HEK293 (cell line): ENCODE measurements at regions not wholly inside any gene's neighbourhood (a gene's known extent, or its start where the extent isn't known, plus 50 kb on each side); places are given as distances from the start of the nearest gene placed in this dataset.
A peak's percentile ranks its signal among the peaks of the same experiment; 100 is the strongest.

Source experiments
- CTCF ChIA-PET: fragments of 350-600 bp; formaldehyde crosslinking; extraction: SDS; loops from one replicate; lab custom pipeline; 2021; ENCODE audit warnings: antibody characterized with exemption; lab: Yijun Ruan, JAX
- POLR2A ChIA-PET: fragments of 300-600 bp; formaldehyde crosslinking; extraction: SDS; loops from one replicate; lab custom pipeline; 2020; ENCODE audit warnings: antibody characterized with exemption, inconsistent platforms; lab: Yijun Ruan, JAX
- H3K27ac ChIP-seq: fragments of 200-500 bp; sonication (Bioruptor generic); 2 replicates; pipeline ENCODE4 v1.5.1; 2014; ENCODE audit warnings: low read depth, low read length, control low read depth, inconsistent platforms; ENCODE audit errors: extremely low read depth
- H3K36me3 ChIP-seq, 2 experiments: fragments of 200-500 bp in 1 of 2; sonication (Bioruptor generic) in 1 of 2; 1 replicate in 1 of 2; 2 replicates in 1 of 2; pipeline ENCODE4 v1.5.1; 2014 to 2017; ENCODE audit warnings: inconsistent platforms in 2 of 2, low read length in 2 of 2; ENCODE audit not compliant: control insufficient read depth in 2 of 2, insufficient read depth in 1 of 2
- H3K4me1 ChIP-seq: fragments of 200-500 bp; sonication (Bioruptor generic); 2 replicates; pipeline ENCODE4 v1.5.1; 2014; ENCODE audit warnings: mild to moderate bottlenecking, low read length, inconsistent platforms; ENCODE audit not compliant: control insufficient read depth, insufficient read depth
- H3K4me3 ChIP-seq: 2 replicates; pipeline ENCODE4 v1.5.1; 2011; ENCODE audit warnings: low read depth, mild to moderate bottlenecking, control low read depth, low read length, moderate library complexity
- H3K9me3 ChIP-seq: fragments of 200-500 bp; sonication (Bioruptor generic); 2 replicates; pipeline ENCODE4 v1.5.1; 2014; ENCODE audit warnings: low read depth, low read length, inconsistent platforms; ENCODE audit not compliant: control insufficient read depth, insufficient read depth
- CTCF ChIP-seq: fragments of 450-650 bp; formaldehyde crosslinking; IDR thresholded peaks from 2 replicates; pipeline ENCODE4 v1.5.1; 2016; ENCODE audit warnings: missing biosample characterization, missing genetic modification characterization
- EGR2 ChIP-seq: fragments of 450-650 bp; formaldehyde crosslinking; IDR thresholded peaks from 2 replicates; pipeline ENCODE4 v1.5.1; 2016; ENCODE audit warnings: low read depth, missing biosample characterization, missing genetic modification characterization
- KLF7 ChIP-seq: fragments of 450-650 bp; formaldehyde crosslinking; IDR thresholded peaks from 2 replicates; pipeline ENCODE4 v1.5.1; 2016; ENCODE audit warnings: missing biosample characterization, missing genetic modification characterization, borderline replicate concordance
- TCF7L2 ChIP-seq: IDR thresholded peaks from 2 replicates; pipeline ENCODE4 v1.6.1; 2011; ENCODE audit warnings: low read depth, mild to moderate bottlenecking, inconsistent platforms, low read length, moderate library complexity, borderline replicate concordance
- ZBTB8A ChIP-seq: fragments of 450-650 bp; formaldehyde crosslinking; IDR thresholded peaks from 2 replicates; pipeline ENCODE4 v1.5.1; 2016; ENCODE audit warnings: missing biosample characterization, missing genetic modification characterization
- ZIC2 ChIP-seq: fragments of 450-650 bp; formaldehyde crosslinking; IDR thresholded peaks from 2 replicates; pipeline ENCODE4 v1.5.1; 2016; ENCODE audit warnings: missing biosample characterization, missing genetic modification characterization
- ZNF138 ChIP-seq: fragments of 450-650 bp; formaldehyde crosslinking; IDR thresholded peaks from 2 replicates; pipeline ENCODE4 v1.5.1; 2016; ENCODE audit warnings: missing biosample characterization, missing genetic modification characterization, borderline replicate concordance
- ZNF146 ChIP-seq: fragments of 450-650 bp; formaldehyde crosslinking; IDR thresholded peaks from 2 replicates; pipeline ENCODE4 v1.5.1; 2016; ENCODE audit warnings: missing biosample characterization, missing genetic modification characterization
- ZNF184 ChIP-seq: fragments of 450-650 bp; IDR thresholded peaks from 2 replicates; pipeline ENCODE4 v1.5.1; 2018; ENCODE audit warnings: missing biosample characterization, mild to moderate bottlenecking, missing genetic modification characterization
- ZNF24 ChIP-seq: fragments of 450-650 bp; formaldehyde crosslinking; IDR thresholded peaks from 2 replicates; pipeline ENCODE4 v1.5.1; 2016; ENCODE audit warnings: missing biosample characterization, missing genetic modification characterization
- ZNF362 ChIP-seq: fragments of 450-650 bp; formaldehyde crosslinking; IDR thresholded peaks from 2 replicates; pipeline ENCODE4 v1.5.1; 2016; ENCODE audit warnings: missing biosample characterization, missing genetic modification characterization
- ZNF48 ChIP-seq: fragments of 450-650 bp; formaldehyde crosslinking; IDR thresholded peaks from 2 replicates; pipeline ENCODE4 v1.5.1; 2016; ENCODE audit warnings: missing biosample characterization, missing genetic modification characterization
- ZNF501 ChIP-seq: fragments of 450-650 bp; formaldehyde crosslinking; IDR thresholded peaks from 2 replicates; pipeline ENCODE4 v1.5.1; 2016; ENCODE audit warnings: missing biosample characterization, missing genetic modification characterization
- ZNF585B ChIP-seq: fragments of 450-650 bp; formaldehyde crosslinking; IDR thresholded peaks from 2 replicates; pipeline ENCODE4 v1.5.1; 2016; ENCODE audit warnings: missing biosample characterization, missing genetic modification characterization
- ZNF791 ChIP-seq: fragments of 450-650 bp; formaldehyde crosslinking; IDR thresholded peaks from 2 replicates; pipeline ENCODE4 v1.5.1; 2016; ENCODE audit warnings: missing biosample characterization, missing genetic modification characterization
- ZNF792 ChIP-seq: fragments of 450-650 bp; formaldehyde crosslinking; IDR thresholded peaks from 2 replicates; pipeline ENCODE4 v1.5.1; 2016; ENCODE audit warnings: missing biosample characterization, missing genetic modification characterization
- TF ChIP-seq, protein P1 (sequence below): fragments of 450-650 bp; formaldehyde crosslinking; IDR thresholded peaks from 2 replicates; pipeline ENCODE4 v1.5.1; 2017; ENCODE audit warnings: missing biosample characterization, missing genetic modification characterization
- TF ChIP-seq, protein P2 (sequence below): fragments of 450-650 bp; formaldehyde crosslinking; IDR thresholded peaks from 2 replicates; pipeline ENCODE4 v1.5.1; 2016; ENCODE audit warnings: missing biosample characterization, missing genetic modification characterization

DNA sequence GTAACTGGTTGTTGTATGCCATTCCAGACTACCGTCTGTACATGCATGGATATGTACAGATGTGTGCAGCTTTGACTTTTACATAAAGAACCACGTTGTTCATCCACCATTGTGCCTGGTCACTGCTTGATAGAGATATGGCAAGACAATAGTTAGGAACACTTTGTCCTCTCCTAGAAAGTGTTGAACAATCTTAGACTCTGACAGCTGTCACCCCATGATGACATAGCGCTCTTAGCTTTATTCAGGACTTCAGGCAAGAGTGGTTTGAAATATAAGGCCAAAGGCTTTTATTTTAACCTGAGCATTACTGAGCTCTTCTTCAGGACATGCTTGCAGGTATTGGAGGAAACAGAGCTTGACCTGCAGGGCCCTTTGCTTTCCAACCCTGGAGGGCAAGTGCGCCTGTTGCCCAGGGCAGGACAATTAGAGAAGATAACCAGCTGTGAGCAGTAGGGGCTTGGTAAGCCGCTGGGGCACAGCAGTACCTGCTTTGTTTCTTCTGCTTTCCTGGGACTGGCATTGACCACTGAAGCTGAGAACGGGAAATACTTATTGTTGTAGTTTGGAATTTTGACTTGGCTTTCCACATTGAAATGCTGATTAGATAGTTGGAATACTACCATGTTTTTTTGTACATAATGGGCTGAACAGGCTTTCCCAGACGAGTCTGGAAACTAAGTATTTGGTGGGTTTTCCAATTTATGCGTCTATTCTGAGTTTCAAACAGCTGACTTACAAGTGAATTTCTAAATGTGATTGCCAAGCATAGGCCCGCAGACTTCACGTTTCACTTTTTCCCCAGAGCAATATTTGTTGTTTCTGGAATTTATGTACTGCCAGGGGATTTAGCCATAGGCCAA is 51.1 kb downstream of the GARRE1 start:
- H3K4me3 ChIP-seq: no peak overlapping the region
- POLR2A ChIA-PET: interaction anchor here (1.1 to 1.2 kb wide), 2 partner anchors 9 to 54 kb away, joined by 3 read pairs; no protein-coding TSS in a partner anchor
- no peak overlapping the region for H3K27ac ChIP-seq
- peaks cover 20 to 57% of the 10 kb centered on the region in 2 experiments for H3K36me3 ChIP-seq
- TF ChIP-seq TCF7L2: no peak
- TF ChIP-seq EGR2 (tag by site-specific recombination): no peak
- TF ChIP-seq ZIC2 (tag by site-specific recombination): peak; percentile 86
- TF ChIP-seq, protein P1, sequence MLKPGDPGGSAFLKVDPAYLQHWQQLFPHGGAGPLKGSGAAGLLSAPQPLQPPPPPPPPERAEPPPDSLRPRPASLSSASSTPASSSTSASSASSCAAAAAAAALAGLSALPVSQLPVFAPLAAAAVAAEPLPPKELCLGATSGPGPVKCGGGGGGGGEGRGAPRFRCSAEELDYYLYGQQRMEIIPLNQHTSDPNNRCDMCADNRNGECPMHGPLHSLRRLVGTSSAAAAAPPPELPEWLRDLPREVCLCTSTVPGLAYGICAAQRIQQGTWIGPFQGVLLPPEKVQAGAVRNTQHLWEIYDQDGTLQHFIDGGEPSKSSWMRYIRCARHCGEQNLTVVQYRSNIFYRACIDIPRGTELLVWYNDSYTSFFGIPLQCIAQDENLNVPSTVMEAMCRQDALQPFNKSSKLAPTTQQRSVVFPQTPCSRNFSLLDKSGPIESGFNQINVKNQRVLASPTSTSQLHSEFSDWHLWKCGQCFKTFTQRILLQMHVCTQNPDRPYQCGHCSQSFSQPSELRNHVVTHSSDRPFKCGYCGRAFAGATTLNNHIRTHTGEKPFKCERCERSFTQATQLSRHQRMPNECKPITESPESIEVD (tag by site-specific recombination): no peak
- TF ChIP-seq ZNF138 (tag by site-specific recombination): 0 out of 2 replicates have a peak, but pooled peaks have one; percentile 8
- TF ChIP-seq ZNF184 (tag by site-specific recombination): no peak
- TF ChIP-seq ZNF501: no peak
- no peak for TF ChIP-seq CTCF (tag by site-specific recombination)
- TF ChIP-seq, all 188 proteins: peak for 2
- CTCF ChIA-PET: interaction anchor here (0.6 to 0.8 kb wide), 4 partner anchors 10 to 1135 kb away, joined by 3 to 4 read pairs (median 4); no protein-coding TSS in a partner anchor
- Histone ChIP-seq H3K9me3 (no peaks in the 10 kb centered on the region), H3K4me1 (no peaks in the 10 kb centered on the region; the same call in none of the 2 replicates)

DNA sequence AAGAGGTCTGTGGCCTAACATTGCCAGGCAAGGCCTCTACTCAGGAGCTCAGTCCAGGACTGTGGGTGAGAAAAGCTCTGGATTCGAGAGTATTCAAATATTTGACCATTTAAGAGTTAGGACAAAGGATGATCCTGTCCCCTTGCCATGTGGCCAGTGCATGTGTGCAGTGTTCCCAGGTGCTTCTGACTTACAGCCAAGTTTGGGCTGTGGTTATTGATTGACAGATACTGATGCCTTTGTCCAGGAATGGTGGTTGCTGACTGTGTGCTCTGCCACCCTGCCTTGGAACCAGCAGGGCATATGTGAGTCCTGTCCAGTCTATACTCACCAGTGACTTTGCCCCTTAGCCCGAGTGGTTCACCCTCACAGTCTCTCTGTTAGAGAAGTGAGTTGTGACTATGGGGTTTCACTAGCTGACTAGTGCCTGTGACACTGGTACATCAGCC is 51.9 kb downstream of the GARRE1 start:
- CTCF ChIA-PET: interaction anchor here (0.6 to 1.3 kb wide), 4 partner anchors 10 to 1136 kb away, joined by 3 to 4 read pairs (median 3); no protein-coding TSS in a partner anchor
- TF ChIP-seq ZNF146 (tag by site-specific recombination) (no peak), ZBTB8A (tag by site-specific recombination) (no peak), ZNF48 (tag by site-specific recombination) (no peak), KLF7 (tag by site-specific recombination) (no peak), ZNF792 (no peak), ZNF791 (tag by site-specific recombination) (no peak), ZNF362 (no peak), ZNF585B (tag by site-specific recombination) (no peak), ZNF24 (tag by site-specific recombination) (no peak), ZIC2 (tag by site-specific recombination) (no peak)
- TF ChIP-seq, protein P2, sequence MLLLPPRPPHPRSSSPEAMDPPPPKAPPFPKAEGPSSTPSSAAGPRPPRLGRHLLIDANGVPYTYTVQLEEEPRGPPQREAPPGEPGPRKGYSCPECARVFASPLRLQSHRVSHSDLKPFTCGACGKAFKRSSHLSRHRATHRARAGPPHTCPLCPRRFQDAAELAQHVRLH (tag by site-specific recombination): no peak

More for the DNA sequence above, 51.9 kb downstream of the GARRE1 start:
- Histone ChIP-seq H3K4me3 (no peak overlapping the region), H3K9me3 (no peaks in the 10 kb centered on the region), H3K27ac (no peak overlapping the region), H3K4me1 (no peaks in the 10 kb centered on the region; the same call in none of the 2 replicates), H3K36me3 (peaks cover 12 to 49% of the 10 kb centered on the region in 2 experiments)
- POLR2A ChIA-PET: interaction anchor here (1.1 to 1.2 kb wide), 2 partner anchors 9 to 53 kb away, joined by 3 read pairs; no protein-coding TSS in a partner anchor
